ENCODE measurements at regions not wholly inside any gene's neighbourhood (a gene's known extent, or its start where the extent isn't known, plus 50 kb on each side); places are given as distances from the start of the nearest gene placed in this dataset.

DNA sequence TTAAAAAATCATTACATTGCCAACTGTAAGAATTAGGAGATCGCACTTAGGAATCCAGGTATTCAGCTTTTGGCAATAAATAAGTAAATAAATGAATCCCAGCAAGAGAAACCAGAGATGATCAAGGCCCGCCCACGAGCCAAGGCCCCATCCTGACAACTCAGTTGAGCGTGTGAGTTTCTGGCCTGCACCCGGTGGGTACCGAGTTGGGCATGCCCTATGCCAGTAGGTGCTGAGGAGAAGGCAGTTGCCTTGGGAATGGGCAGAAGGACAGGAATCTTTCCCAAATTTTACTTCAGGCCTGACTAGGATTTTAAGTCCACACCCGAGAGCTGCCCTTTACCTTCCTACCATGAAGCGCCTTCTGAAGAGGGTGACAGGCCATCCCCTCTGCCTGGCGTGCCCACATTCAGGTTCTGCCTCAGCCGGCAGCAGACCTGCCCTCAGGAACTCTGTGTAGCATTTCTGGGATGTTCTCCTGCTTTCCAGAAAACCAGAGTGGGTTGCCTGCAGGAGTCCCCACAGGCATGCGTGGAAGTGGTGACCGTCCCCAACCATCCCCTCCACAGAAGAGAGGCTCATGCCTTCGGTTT lies 99.3 kb upstream of the ALDH1A3 start:
- DNase-seq (ENCODE audit: low read depth in 1 of 2, low spot score in 2 of 2) = peak in 1 of 2 experiments; percentile 14
- TF ChIP-seq SAP30 (IDR thresholded peaks at IDR 0.05; ENCODE audit: insufficient read depth, insufficient replicate concordance, low read length) (no peak), TAF1 (IDR thresholded peaks at IDR 0.05; ENCODE audit: low read depth, low read length) (no peak), SUZ12 (IDR thresholded peaks at IDR 0.05; ENCODE audit: low read length) (no peak)

More for the DNA sequence above, 99.3 kb upstream of the ALDH1A3 start:
- Histone ChIP-seq H3K23ac (ENCODE audit: insufficient read length) (no peak overlapping the region), H2BK5ac (ENCODE audit: low read depth, low read length) (no peak overlapping the region), H4K5ac (ENCODE audit: insufficient read length, low read depth, low read length) (no peak overlapping the region), H4K8ac (ENCODE audit: extremely low read depth, insufficient read depth, low read length) (no peak overlapping the region), H3K56ac (replicated peaks; ENCODE audit: insufficient read length, low read depth, low read length) (no peak overlapping the region), H3K27ac (ENCODE audit: low read depth, low read length) (no peak overlapping the region), H3K4me1 (replicated peaks in 1 of 4; ENCODE audit: control insufficient read depth in 3 of 4, insufficient read depth in 4 of 4, low read length in 3 of 4) (peaks cover 0 to 6% (median 3%) of the 10 kb centered on the region in 4 experiments; a peak in 1 of 7 replicates), H2AK5ac (ENCODE audit: low read depth, low read length) (no peak overlapping the region), H3K79me2 (ENCODE audit: control insufficient read depth in 1 of 2, insufficient read depth in 2 of 2, low read length in 2 of 2) (no peaks in the 10 kb centered on the region), H4K91ac (replicated peaks; ENCODE audit: insufficient read length, low read length) (no peak overlapping the region), H2AFZ (ENCODE audit: low read length) (no peak overlapping the region), H3K4me2 (ENCODE audit: insufficient read depth in 1 of 2, low read depth in 2 of 2, low read length in 2 of 2) (no peak overlapping the region), H3K9ac (replicated peaks in 1 of 4; ENCODE audit: extremely low read depth in 1 of 4, low read depth in 3 of 4, low read length in 3 of 4) (no peak overlapping the region), H3K27me3 (replicated peaks in 1 of 4; ENCODE audit: control insufficient read depth in 3 of 4, extremely low read depth in 1 of 4, insufficient read depth in 3 of 4, low read length in 3 of 4) (no peaks in the 10 kb centered on the region), H3K23me2 (ENCODE audit: low read depth, low read length) (no peaks in the 10 kb centered on the region), H3K79me1 (ENCODE audit: low read depth, low read length) (no peaks in the 10 kb centered on the region), H3K9me3 (ENCODE audit: insufficient read depth in 2 of 2, low read depth in 1 of 2, low read length in 1 of 2) (peaks cover 3 to 4% of the 10 kb centered on the region in 2 experiments; a peak in 2 of 4 replicates), H2BK12ac (ENCODE audit: low read depth, low read length) (no peak overlapping the region), H2BK120ac (replicated peaks; ENCODE audit: low read depth, low read length) (no peak overlapping the region), H3K4me3 (ENCODE audit: extremely low read depth in 1 of 4, insufficient read depth in 2 of 4, low read depth in 3 of 4, low read length in 4 of 4) (no peak overlapping the region), H3K36me3 (ENCODE audit: control insufficient read depth in 2 of 4, insufficient read depth in 4 of 4, low read length in 3 of 4) (no peaks in the 10 kb centered on the region), H3K4ac (replicated peaks; ENCODE audit: insufficient read length, low read depth, low read length) (no peak overlapping the region), H3K14ac (ENCODE audit: insufficient read length) (no peak overlapping the region), H4K20me1 (replicated peaks in 1 of 2; ENCODE audit: control insufficient read depth in 1 of 2, insufficient read depth in 2 of 2, low read length in 2 of 2) (no peaks in the 10 kb centered on the region), H2BK20ac (ENCODE audit: low read length) (no peak overlapping the region), H3K18ac (ENCODE audit: extremely low read depth, low read length) (no peak overlapping the region), H2BK15ac (ENCODE audit: low read length) (no peak overlapping the region)
- ChIA-PET POLR2A (ENCODE audit: partially characterized antibody) (no interaction called here), CTCF (ENCODE audit: partially characterized antibody) (interaction anchor here (1.2 kb wide), 1 partner anchor 84 kb away, joined by 3 read pairs; no protein-coding TSS in a partner anchor)
- no peak for FAIRE-seq
- 84% methylated on average over 13 of the region's 13 CpGs; no CpG with 5 or more reads in 1 of the 2 experiments for WGBS, 2 experiments (ENCODE audit: extremely low coverage in 1 of 2, insufficient coverage in 1 of 2, insufficient read length in 1 of 2, insufficient replicate concordance in 2 of 2, low coverage in 1 of 2, low lambda C conversion rate in 2 of 2, missing lambda C conversion rate in 1 of 2)

All from H1 (cell line).